ENCODE measurements at regions not wholly inside any gene's neighbourhood (a gene's known extent, or its start where the extent isn't known, plus 50 kb on each side); places are given as distances from the start of the nearest gene placed in this dataset.

- TF ChIP-seq CREB5 (CRISPR knock-in tag; IDR thresholded peaks at IDR 0.05; ENCODE audit: low read depth) (no peak), ZNF565 (CRISPR knock-in tag; conservative IDR thresholded peaks at IDR 0.05; ENCODE audit: low read depth) (no peak), ARNTL (CRISPR knock-in tag; IDR thresholded peaks at IDR 0.05; ENCODE audit: borderline replicate concordance, low read depth) (no peak), ZNF70 (CRISPR knock-in tag; IDR thresholded peaks at IDR 0.05) (no peak), ZFP3 (CRISPR knock-in tag; IDR thresholded peaks at IDR 0.05) (no peak), PATZ1 (CRISPR knock-in tag; IDR thresholded peaks at IDR 0.05; ENCODE audit: borderline replicate concordance) (no peak), ISL1 (CRISPR knock-in tag; IDR thresholded peaks at IDR 0.05) (no peak), POU6F1 (CRISPR knock-in tag; IDR thresholded peaks at IDR 0.05; ENCODE audit: borderline replicate concordance, low read depth) (no peak), GLIS3 (CRISPR knock-in tag; IDR thresholded peaks at IDR 0.05) (no peak), CSDC2 (CRISPR knock-in tag; IDR thresholded peaks at IDR 0.05) (no peak)
Measured at GRCh38 chr10:10205906-10206305, 811.8 kb upstream of the CELF2 start.
